ENCODE measurements at regions not wholly inside any gene's neighbourhood (a gene's known extent, or its start where the extent isn't known, plus 50 kb on each side); places are given as distances from the start of the nearest gene placed in this dataset.
A peak's percentile ranks its signal among the peaks of the same experiment; 100 is the strongest.

DNA sequence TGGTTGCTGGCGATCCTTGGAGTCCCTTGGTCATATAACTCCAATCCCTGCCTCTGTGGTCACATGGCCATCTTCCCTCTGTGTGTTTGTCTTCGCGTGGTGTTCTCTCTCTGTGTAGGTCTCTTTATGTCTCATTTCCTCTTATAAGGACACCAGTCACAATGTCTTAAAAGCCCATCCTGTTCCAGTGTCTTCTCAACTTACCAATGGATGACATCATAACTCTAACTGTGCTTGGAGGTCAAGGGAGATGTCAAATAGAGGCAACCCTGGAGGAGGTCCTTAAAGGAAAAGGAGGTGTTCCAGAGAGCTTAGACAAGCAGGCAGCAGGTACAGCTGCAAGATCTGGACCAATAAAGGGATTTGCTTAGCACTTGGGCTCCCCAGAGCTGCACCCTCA lies 143.0 kb downstream of the BUB3 start:
- H3K4me3 ChIP-seq = no peak overlapping the region
- TF ChIP-seq, protein P1, sequence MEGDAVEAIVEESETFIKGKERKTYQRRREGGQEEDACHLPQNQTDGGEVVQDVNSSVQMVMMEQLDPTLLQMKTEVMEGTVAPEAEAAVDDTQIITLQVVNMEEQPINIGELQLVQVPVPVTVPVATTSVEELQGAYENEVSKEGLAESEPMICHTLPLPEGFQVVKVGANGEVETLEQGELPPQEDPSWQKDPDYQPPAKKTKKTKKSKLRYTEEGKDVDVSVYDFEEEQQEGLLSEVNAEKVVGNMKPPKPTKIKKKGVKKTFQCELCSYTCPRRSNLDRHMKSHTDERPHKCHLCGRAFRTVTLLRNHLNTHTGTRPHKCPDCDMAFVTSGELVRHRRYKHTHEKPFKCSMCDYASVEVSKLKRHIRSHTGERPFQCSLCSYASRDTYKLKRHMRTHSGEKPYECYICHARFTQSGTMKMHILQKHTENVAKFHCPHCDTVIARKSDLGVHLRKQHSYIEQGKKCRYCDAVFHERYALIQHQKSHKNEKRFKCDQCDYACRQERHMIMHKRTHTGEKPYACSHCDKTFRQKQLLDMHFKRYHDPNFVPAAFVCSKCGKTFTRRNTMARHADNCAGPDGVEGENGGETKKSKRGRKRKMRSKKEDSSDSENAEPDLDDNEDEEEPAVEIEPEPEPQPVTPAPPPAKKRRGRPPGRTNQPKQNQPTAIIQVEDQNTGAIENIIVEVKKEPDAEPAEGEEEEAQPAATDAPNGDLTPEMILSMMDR (IDR thresholded peaks at IDR 0.05) = no peak
- ATAC-seq = no peak
- H3K27me3 ChIP-seq (ENCODE audit: insufficient read depth in 3 of 3, low read length in 2 of 3) = no peaks in the 10 kb centered on the region
- intact Hi-C loops (cut with DNase I) = no loop called here
- H3K9me3 ChIP-seq = no peaks in the 10 kb centered on the region
- no peaks in the 10 kb centered on the region for H3K36me3 ChIP-seq (ENCODE audit: insufficient read depth in 1 of 2, low read depth in 1 of 2)
- DNase-seq = no peak
- 69 to 82% (median 73%) methylated on average over 3 of the region's 3 CpGs for WGBS, 3 donors
- H3K4me1 ChIP-seq = no peaks in the 10 kb centered on the region
- no peak overlapping the region for H3K27ac ChIP-seq

DNA sequence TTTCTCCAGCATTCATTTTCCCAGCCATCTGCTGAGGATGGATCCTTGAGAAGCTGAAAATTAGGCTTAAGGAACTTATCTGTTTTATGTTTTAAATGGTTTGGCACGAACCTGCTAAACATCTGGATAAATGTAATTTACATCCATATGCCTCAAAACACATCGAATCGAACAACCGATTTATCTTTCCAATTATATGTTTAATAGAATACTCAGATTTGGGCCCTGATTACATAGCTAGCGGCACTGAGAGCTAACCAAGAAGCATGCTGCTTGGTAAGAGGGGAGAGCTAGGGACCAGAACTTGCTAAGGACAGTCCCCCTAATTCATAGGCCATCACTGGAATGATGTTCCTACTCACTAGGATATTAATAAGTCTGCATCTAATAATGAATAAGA lies 144.4 kb downstream of the BUB3 start:
- ATAC-seq = no peak
- H3K36me3 ChIP-seq (ENCODE audit: insufficient read depth in 1 of 2, low read depth in 1 of 2) = no peaks in the 10 kb centered on the region
- TF ChIP-seq, protein P1 (IDR thresholded peaks at IDR 0.05) = no peak
- WGBS, 3 donors = 89 to 95% (median 92%) methylated on average over 5 of the region's 5 CpGs
- H3K27me3 ChIP-seq (ENCODE audit: insufficient read depth in 3 of 3, low read length in 2 of 3) = no peaks in the 10 kb centered on the region
- H3K4me3 ChIP-seq = no peak overlapping the region
- DNase-seq = no peak
- no peak overlapping the region for H3K27ac ChIP-seq
- H3K9me3 ChIP-seq = no peaks in the 10 kb centered on the region
- intact Hi-C loops (cut with DNase I) = no loop called here
- no peaks in the 10 kb centered on the region for H3K4me1 ChIP-seq

DNA sequence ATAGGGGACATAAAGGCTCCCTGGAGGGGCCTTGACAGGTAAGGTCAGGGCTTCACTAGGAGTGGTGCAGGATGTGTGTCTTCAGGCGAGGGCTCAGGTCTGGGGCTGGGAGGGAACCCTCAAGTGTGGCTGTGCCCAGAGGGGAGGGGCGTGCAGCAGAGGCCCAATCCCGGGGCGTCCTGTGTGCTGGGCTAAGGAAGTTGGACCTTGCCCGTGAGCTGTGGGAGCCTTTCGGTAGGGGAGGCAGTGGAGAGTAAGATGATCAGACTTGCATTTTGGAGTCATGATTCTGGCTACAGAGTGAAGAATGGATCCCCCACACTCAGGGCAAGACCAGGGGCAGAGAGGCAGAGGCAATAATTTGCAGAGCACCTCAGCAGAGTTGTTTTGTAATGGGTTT lies 145.4 kb downstream of the BUB3 start:
- intact Hi-C loops (cut with DNase I) = no loop called here
- H3K4me3 ChIP-seq = no peak overlapping the region
- no peaks in the 10 kb centered on the region for H3K36me3 ChIP-seq (ENCODE audit: insufficient read depth in 1 of 2, low read depth in 1 of 2)
- H3K9me3 ChIP-seq = no peaks in the 10 kb centered on the region
- ATAC-seq (no peak), DNase-seq (no peak)
- H3K4me1 ChIP-seq = no peaks in the 10 kb centered on the region
- TF ChIP-seq, protein P1 (IDR thresholded peaks at IDR 0.05) = no peak
- no peak overlapping the region for H3K27ac ChIP-seq
- no peaks in the 10 kb centered on the region for H3K27me3 ChIP-seq (ENCODE audit: insufficient read depth in 3 of 3, low read length in 2 of 3)
- 76 to 92% (median 86%) methylated on average over 6 of the region's 6 CpGs for WGBS, 3 donors

DNA sequence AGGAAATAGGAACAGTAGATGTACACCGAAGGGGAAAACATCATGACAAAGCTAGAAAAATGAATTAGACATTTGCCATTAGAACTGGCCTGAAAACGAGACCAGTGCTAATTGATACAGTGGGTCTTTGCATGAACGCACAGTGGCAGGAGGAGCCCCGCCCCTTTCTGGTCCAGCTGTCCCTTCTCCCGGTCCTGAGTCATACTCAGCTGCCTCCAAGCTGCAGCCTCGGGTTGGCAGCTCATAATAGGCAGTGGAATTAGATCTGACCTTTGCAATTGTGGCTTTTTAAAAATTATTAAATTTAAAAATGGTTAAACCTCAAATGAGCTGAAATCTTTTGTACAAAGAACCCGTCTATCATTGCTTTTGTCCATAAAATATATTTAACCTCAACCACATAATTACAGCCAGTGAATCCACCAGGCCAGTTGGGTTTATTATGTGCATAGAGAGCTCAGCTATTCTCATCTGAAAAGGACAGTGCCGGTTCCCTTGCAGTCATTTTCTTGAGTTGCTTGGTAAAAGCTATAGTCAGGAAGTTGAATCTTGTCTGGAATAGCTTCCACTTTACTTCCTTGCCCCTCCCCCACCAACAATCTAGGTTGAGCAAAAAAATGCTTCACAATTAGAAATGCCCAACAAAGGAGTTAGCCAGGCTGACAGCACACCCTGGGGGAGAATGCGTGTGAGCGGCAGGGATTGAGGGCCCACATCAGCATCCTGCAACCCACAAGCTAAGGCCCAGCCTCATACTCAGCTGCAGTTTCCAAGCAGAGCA lies 147.1 kb downstream of the BUB3 start:
- Histone ChIP-seq H3K9me3 (no peaks in the 10 kb centered on the region), H3K27me3 (ENCODE audit: insufficient read depth in 3 of 3, low read length in 2 of 3) (no peaks in the 10 kb centered on the region), H3K36me3 (ENCODE audit: insufficient read depth in 1 of 2, low read depth in 1 of 2) (no peaks in the 10 kb centered on the region), H3K4me3 (no peak overlapping the region), H3K4me1 (no peaks in the 10 kb centered on the region), H3K27ac (no peak overlapping the region)
- 13 to 19% (median 16%) methylated on average over 10 of the region's 10 CpGs for WGBS, 3 donors
- TF ChIP-seq, protein P1 (IDR thresholded peaks at IDR 0.05) = no peak
- ATAC-seq = peak in 1 of 4 donors; percentile 45
- intact Hi-C loops (cut with DNase I) = no loop called here
- DNase-seq = peak in 1 of 2 donors; percentile 28
